Brain microvascular endothelial cell (primary cell): ENCODE measurements at regions not wholly inside any gene's neighbourhood (a gene's known extent, or its start where the extent isn't known, plus 50 kb on each side); places are given as distances from the start of the nearest gene placed in this dataset.
"Not testable (repeated sequence)": the region's sequence is repeated elsewhere in the genome, so short reads cannot be mapped to it uniquely, and the experiment has no call there.

Experiments used
- DNase-seq: peaks from one replicate; pipeline ENCODE4 v3.0.0-alpha.2; 2020
- H3K27ac ChIP-seq: fragments of 250-450 bp; sonication (Bioruptor Pico); 2 replicates; pipeline ENCODE4 v1.5.1; 2020; ENCODE audit warnings: mild to moderate bottlenecking, moderate library complexity
- H3K27me3 ChIP-seq: fragments of 250-450 bp; sonication (Bioruptor Pico); replicated peaks from 2 replicates; pipeline ENCODE4 v1.5.1; 2020; ENCODE audit warnings: mild to moderate bottlenecking
- H3K36me3 ChIP-seq: fragments of 250-450 bp; sonication (Bioruptor Pico); replicated peaks from 2 replicates; pipeline ENCODE4 v1.5.1; 2020; ENCODE audit warnings: mild to moderate bottlenecking
- H3K4me3 ChIP-seq: 2 replicates; pipeline ENCODE4 v1.5.1; 2011; ENCODE audit warnings: low read depth, mild to moderate bottlenecking, control low read depth, low read length, moderate library complexity
- CTCF ChIP-seq: IDR thresholded peaks from 2 replicates; pipeline ENCODE4 v1.5.1; 2011; ENCODE audit warnings: low read depth, mild to moderate bottlenecking, moderate library complexity, low read length, control low read depth, inconsistent platforms; ENCODE audit errors: missing control alignments
- in situ Hi-C: cut with HindIII; loops from 2 replicates; pipeline ENCODE4 v1.10.0; 2017; ENCODE audit warnings: low sequenced_read_pairs, low pct_ligation_motif_present

- no peak overlapping the region for H3K27ac ChIP-seq
- no peak for TF ChIP-seq CTCF
These were observed 166.3 kb downstream of the MANEA start for GRCh38 chr6:95743591-95743990.

DNA sequence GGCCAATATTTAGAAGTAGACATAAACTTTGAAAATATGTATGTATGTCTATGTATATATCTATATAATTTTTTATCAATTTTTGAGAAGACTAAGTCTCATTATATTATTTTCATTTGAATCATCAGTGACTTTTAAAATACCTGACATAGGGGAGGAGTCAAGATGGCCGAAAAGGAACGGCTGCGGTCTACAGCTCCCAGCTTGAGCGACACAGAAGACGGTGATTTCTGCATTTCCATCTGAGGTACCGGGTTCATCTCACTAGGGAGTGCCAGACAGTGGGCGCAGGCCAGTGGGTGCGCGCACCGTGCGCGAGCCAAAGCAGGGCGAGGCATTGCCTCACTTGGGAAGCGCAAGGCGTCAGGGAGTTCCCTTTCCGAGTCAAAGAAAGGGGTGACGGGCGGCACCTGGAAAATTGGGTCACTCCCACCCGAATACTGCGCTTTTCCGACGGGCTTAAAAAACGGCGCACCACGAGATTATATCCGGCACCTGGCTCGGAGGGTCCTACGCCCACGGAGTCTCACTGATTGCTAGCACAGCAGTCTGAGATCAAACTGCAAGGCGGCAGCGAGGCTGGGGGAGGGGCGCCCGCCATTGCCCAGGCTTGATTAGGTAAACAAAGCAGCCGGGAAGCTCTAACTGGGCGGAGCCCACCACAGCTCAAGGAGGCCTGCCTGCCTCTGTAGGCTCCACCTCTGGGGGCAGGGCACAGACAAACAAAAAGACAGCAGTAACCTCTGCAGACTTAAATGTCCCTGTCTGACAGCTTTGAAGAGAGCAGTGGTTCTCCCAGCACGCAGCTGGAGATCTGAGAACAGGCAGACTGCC lies 181.1 kb downstream of the MANEA start:
- H3K27me3 ChIP-seq, H3K36me3 ChIP-seq, DNase-seq, H3K27ac ChIP-seq, H3K4me3 ChIP-seq, in situ Hi-C loops: not testable (repeated sequence)

More at GRCh38 chr6:95743591-95743990, 166.3 kb downstream of the MANEA start:
- no peaks in the 10 kb centered on the region for H3K27me3 ChIP-seq
- in situ Hi-C loops, result no loop called here
- DNase-seq, result no peak
- H3K4me3 ChIP-seq, result no peak overlapping the region
- H3K36me3 ChIP-seq, result no peaks in the 10 kb centered on the region

DNA sequence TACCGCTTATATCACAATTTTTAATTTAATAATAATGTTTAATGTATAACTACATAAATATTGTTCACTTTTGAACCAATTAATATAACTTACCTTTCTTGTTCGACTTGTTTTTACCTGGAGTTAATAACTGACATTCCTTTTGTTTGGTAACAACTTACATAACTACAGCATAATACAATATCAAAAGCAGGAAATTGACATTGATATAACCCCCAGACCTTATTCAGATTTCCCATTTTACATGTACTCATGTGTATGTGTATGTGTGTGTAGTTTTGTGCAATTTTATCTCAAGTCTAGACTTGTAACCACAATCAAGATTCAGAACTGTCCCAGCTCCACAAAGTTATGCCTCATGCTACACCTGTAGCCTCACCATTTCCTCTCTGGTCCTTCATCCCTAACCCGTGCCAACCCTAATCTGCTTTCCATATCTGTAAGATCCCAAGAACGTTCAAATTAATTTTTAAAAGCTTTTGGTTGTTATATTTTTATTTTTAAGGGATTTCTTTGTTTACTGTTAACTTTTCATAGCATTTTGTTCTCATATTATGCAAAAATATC lies 190.6 kb downstream of the MANEA start:
- in situ Hi-C loops, result no loop called here
- TF ChIP-seq CTCF, result no peak
- Histone ChIP-seq H3K4me3 (no peak overlapping the region), H3K27ac (no peak overlapping the region), H3K36me3 (no peaks in the 10 kb centered on the region), H3K27me3 (no peaks in the 10 kb centered on the region)
- DNase-seq, result no peak

- DNase-seq, result no peak
- Histone ChIP-seq H3K36me3 (no peaks in the 10 kb centered on the region), H3K27me3 (no peaks in the 10 kb centered on the region), H3K27ac (no peak overlapping the region), H3K4me3 (no peak overlapping the region)
- in situ Hi-C loops, result no loop called here
- TF ChIP-seq CTCF, result no peak
These were observed 191.2 kb downstream of the MANEA start for GRCh38 chr6:95768539-95768938.

GRCh38 chr6:95777338-95777737 lies 200.0 kb downstream of the MANEA start:
- no peak for TF ChIP-seq CTCF
- in situ Hi-C loops, result no loop called here

DNA sequence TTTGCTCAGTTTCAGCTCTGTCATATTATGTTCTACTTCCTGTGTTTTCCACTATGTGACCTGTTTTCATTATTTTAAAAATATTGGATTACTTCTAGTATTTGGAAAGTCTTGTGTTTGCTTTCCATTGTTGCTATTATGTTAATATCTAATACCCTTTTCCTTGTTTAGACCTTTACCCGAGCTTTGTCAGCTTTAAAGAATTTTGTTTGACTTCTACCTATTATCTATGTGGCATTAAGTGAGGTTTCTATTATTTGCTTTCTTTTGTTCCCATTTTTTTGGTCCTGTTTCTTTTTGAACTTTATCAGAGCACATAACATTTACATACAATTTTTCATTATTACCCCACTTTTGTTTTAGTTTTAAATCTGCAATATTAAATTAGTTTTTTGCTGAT lies 202.7 kb downstream of the MANEA start:
- in situ Hi-C loops, result no loop called here
- H3K4me3 ChIP-seq, result no peak overlapping the region

More at GRCh38 chr6:95777338-95777737, 200.0 kb downstream of the MANEA start:
- Histone ChIP-seq H3K4me3 (no peak overlapping the region), H3K36me3 (no peaks in the 10 kb centered on the region), H3K27me3 (no peaks in the 10 kb centered on the region), H3K27ac (no peak overlapping the region)
- DNase-seq, result no peak

More for the DNA sequence above, 202.7 kb downstream of the MANEA start:
- DNase-seq, result no peak
- no peaks in the 10 kb centered on the region for H3K36me3 ChIP-seq
- TF ChIP-seq CTCF, result no peak
- no peaks in the 10 kb centered on the region for H3K27me3 ChIP-seq
- no peak overlapping the region for H3K27ac ChIP-seq
